Lung (tissue), 11 donors: ENCODE measurements at regions not wholly inside any gene's neighbourhood (a gene's known extent, or its start where the extent isn't known, plus 50 kb on each side); places are given as distances from the start of the nearest gene placed in this dataset.
A peak's percentile ranks its signal among the peaks of the same experiment; 100 is the strongest.

Experiments used
- ATAC-seq: fragments of 200-7000 bp; cut with Tn5 transposase; one replicate; pipeline ENCODE4 v1.9.1; 2020; ENCODE audit warnings: moderate number of reproducible peaks; ENCODE audit not compliant: insufficient read depth, low FRiP score
- DNase-seq, 3 donors: peaks; one replicate each; pipeline ENCODE4 v3.0.0-alpha.2; 2013 to 2017
- H3K27ac ChIP-seq, 2 donors: one replicate each; pipeline ENCODE4 v1.5.1; 2013; ENCODE audit warnings: mild to moderate bottlenecking in 2 of 2, moderate library complexity in 2 of 2, control low read depth in 1 of 2, inconsistent platforms in 1 of 2, low read depth in 1 of 2, low read length in 1 of 2
- H3K27me3 ChIP-seq, 3 donors: one replicate each; pipeline ENCODE4 v1.5.1; 2013; ENCODE audit warnings: low read length in 2 of 3; ENCODE audit not compliant: control insufficient read depth in 3 of 3, insufficient read depth in 3 of 3
- H3K36me3 ChIP-seq, 4 donors: one replicate each; pipeline ENCODE4 v1.5.1; 2013; ENCODE audit warnings: low read length in 4 of 4, mild to moderate bottlenecking in 1 of 4, moderate library complexity in 1 of 4; ENCODE audit not compliant: control insufficient read depth in 4 of 4, insufficient read depth in 4 of 4
- H3K4me1 ChIP-seq, 5 donors: one replicate each; pipeline ENCODE4 v1.5.1; 2013; ENCODE audit warnings: low read length in 5 of 5, mild to moderate bottlenecking in 2 of 5, moderate library complexity in 1 of 5; ENCODE audit not compliant: control insufficient read depth in 5 of 5, insufficient read depth in 5 of 5
- H3K4me3 ChIP-seq: one replicate; pipeline ENCODE4 v1.5.1; 2013; ENCODE audit warnings: mild to moderate bottlenecking, control low read depth, moderate library complexity
- H3K9ac ChIP-seq, 2 donors: one replicate each; pipeline ENCODE4 v1.5.1; 2013; ENCODE audit warnings: low read length in 2 of 2, control low read depth in 1 of 2; ENCODE audit not compliant: insufficient read depth in 1 of 2
- H3K9me3 ChIP-seq, 4 donors: one replicate each; pipeline ENCODE4 v1.5.1; 2013; ENCODE audit warnings: low read length in 3 of 4, mild to moderate bottlenecking in 1 of 4, moderate library complexity in 1 of 4; ENCODE audit not compliant: control insufficient read depth in 4 of 4, insufficient read depth in 3 of 4
- WGBS, 2 donors: extraction: QIAGEN DNeasy Blood & Tissue Kit; methylation state at CpG; one replicate each; pipeline ENCODE4 v1.1.7; 2013; 5-methylcytosine and 5-hydroxymethylcytosine counted together
- TF ChIP-seq, protein P1 (sequence below): IDR thresholded peaks from 2 replicates; pipeline ENCODE4 v1.5.1; 2012; ENCODE audit warnings: mild to moderate bottlenecking; ENCODE audit errors: control extremely low read depth, extremely low read depth
- donor health status: control.
- donor health status: control.
- donor health status: Bipolar disorder and iron deficiency.
- donor health status: healthy.
- donor health status: DM: yes; HTN: yes; CAD: no.

GRCh38 chr3:177902876-177903275, 633.4 kb upstream of the KCNMB2 start:
- 95 to 97% methylated on average over 5 of the region's 5 CpGs for WGBS, 2 donors
- Histone ChIP-seq H3K9me3 (peaks cover 0 to 18% (median 10%) of the 10 kb centered on the region in 4 donors), H3K9ac (no peak overlapping the region), H3K4me3 (no peak overlapping the region), H3K27ac (no peak overlapping the region), H3K36me3 (no peaks in the 10 kb centered on the region), H3K27me3 (no peaks in the 10 kb centered on the region), H3K4me1 (peaks cover 0 to 20% (median 7%) of the 10 kb centered on the region in 5 donors)
- ATAC-seq (no peak), DNase-seq (no peak)
- TF ChIP-seq, protein P1, sequence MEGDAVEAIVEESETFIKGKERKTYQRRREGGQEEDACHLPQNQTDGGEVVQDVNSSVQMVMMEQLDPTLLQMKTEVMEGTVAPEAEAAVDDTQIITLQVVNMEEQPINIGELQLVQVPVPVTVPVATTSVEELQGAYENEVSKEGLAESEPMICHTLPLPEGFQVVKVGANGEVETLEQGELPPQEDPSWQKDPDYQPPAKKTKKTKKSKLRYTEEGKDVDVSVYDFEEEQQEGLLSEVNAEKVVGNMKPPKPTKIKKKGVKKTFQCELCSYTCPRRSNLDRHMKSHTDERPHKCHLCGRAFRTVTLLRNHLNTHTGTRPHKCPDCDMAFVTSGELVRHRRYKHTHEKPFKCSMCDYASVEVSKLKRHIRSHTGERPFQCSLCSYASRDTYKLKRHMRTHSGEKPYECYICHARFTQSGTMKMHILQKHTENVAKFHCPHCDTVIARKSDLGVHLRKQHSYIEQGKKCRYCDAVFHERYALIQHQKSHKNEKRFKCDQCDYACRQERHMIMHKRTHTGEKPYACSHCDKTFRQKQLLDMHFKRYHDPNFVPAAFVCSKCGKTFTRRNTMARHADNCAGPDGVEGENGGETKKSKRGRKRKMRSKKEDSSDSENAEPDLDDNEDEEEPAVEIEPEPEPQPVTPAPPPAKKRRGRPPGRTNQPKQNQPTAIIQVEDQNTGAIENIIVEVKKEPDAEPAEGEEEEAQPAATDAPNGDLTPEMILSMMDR = no peak

DNA sequence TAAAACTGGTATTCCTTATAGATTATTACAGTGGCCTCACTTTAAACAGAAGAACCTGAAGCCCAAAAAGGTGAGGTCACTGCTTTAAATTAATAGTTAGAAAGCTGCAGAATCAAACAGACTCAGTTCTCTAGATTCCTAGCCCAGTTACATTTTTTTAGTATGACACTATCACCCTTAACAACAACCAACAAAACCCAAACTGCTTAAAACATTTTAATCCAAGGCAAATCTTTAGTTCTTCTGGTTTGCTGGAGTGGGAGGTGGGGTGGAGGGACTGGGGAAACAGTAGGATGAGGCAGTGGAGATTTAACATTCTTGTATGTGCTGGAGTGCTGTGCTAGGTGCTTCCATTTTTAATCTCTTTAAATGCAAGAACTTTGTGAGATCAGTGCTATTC, 631.6 kb upstream of the KCNMB2 start:
- peaks cover 0 to 20% (median 7%) of the 10 kb centered on the region in 5 donors for H3K4me1 ChIP-seq
- no peak overlapping the region for H3K9ac ChIP-seq
- peaks cover 0 to 5% (median 1%) of the 10 kb centered on the region in 4 donors for H3K9me3 ChIP-seq
- DNase-seq = no peak
- no peaks in the 10 kb centered on the region for H3K27me3 ChIP-seq
- no peaks in the 10 kb centered on the region for H3K36me3 ChIP-seq
- ATAC-seq = no peak
- H3K27ac ChIP-seq = no peak overlapping the region
- TF ChIP-seq, protein P1 = no peak
- no peak overlapping the region for H3K4me3 ChIP-seq

DNA sequence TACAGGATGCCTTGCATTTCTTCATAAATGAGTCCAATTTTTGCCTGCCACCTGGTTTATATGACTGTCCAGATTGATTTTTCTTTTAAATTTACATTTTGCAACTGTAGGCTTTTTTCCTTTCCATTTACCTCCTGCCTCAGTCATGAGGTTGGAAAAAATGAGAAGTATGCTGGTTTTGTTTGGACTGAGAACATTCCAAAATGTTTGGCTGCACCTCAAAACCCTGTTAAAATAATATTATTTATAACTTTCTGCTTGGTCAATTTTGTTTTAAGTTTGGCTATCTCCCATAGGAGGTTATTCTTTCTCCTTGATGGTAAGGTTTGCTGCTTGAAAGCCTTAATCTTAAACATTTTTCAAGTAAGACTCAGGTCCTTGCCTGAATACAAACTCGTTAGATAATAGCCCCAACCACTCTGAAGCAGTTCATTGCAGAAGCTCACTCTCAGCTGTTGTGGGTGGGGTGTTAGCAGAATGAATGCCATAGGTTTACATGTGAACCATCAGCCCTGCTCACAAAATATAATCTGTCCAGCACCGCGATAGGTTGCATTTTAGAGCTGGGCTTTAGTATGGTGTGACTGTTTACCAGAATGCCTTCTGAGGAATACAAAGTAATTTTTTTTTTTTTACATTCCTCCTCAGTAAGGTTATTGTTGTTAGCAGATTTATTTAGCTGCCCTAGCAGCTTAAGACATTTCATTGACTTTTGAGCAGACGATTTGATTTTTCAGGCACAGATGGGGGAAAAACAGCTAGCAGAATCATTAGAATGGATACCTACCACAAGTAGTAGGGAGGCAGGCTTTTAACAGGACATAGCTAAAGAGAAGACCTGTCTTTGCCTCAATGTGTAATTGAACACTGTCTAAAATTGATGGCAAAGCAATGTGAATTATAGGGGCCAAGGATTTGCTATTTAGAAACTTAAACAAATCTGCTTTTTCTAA, 630.8 kb upstream of the KCNMB2 start:
- Histone ChIP-seq H3K4me1 (peaks cover 0 to 20% (median 7%) of the 10 kb centered on the region in 5 donors), H3K9ac (no peak overlapping the region), H3K4me3 (no peak overlapping the region), H3K36me3 (no peaks in the 10 kb centered on the region), H3K27me3 (no peaks in the 10 kb centered on the region), H3K9me3 (no peaks in the 10 kb centered on the region), H3K27ac (peak overlapping the region in 1 of 2 donors; percentile 64)
- WGBS, 2 donors = 52 to 80% methylated on average over 4 of the region's 4 CpGs
- ATAC-seq (peak; percentile 34), DNase-seq (peak in 2 of 3 donors; percentile 42 to 51)
- TF ChIP-seq, protein P1 = no peak
